Epithelial cell of esophagus (primary cell): ENCODE measurements at regions not wholly inside any gene's neighbourhood (a gene's known extent, or its start where the extent isn't known, plus 50 kb on each side); places are given as distances from the start of the nearest gene placed in this dataset.

Experiments used
- DNase-seq: peaks from one replicate; pipeline ENCODE4 v3.0.0; 2010; ENCODE audit warnings: low read depth
- H3K4me3 ChIP-seq: 2 replicates; pipeline ENCODE4 v1.5.1; 2011; ENCODE audit warnings: mild to moderate bottlenecking, low read length, control low read depth
- TF ChIP-seq, protein P1 (sequence below): IDR thresholded peaks from 2 replicates; pipeline ENCODE4 v1.5.1; 2011; ENCODE audit warnings: low read depth, mild to moderate bottlenecking, low read length, control low read depth, inconsistent platforms; ENCODE audit not compliant: insufficient read depth; ENCODE audit errors: missing control alignments

DNA sequence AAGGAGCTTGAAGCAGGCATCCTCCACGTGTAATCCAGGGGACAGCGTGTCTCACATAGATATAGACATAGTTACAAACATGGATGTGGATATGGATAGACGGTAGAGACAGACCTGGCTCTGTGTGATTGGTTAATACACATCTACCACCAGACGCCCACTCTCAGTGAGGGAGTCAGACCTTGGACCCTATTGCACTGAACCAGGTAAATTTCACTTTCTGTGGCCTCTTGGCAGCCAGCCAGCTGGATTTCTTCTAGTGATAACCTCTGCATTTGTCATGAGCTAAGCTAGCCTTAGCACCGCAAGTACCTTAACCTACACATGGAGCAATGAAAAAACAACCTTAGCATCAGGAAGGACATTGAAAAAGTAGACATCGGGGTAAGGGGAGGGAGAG, 79.2 kb upstream of the ACSL4 start:
- DNase-seq = no peak
- TF ChIP-seq, protein P1, sequence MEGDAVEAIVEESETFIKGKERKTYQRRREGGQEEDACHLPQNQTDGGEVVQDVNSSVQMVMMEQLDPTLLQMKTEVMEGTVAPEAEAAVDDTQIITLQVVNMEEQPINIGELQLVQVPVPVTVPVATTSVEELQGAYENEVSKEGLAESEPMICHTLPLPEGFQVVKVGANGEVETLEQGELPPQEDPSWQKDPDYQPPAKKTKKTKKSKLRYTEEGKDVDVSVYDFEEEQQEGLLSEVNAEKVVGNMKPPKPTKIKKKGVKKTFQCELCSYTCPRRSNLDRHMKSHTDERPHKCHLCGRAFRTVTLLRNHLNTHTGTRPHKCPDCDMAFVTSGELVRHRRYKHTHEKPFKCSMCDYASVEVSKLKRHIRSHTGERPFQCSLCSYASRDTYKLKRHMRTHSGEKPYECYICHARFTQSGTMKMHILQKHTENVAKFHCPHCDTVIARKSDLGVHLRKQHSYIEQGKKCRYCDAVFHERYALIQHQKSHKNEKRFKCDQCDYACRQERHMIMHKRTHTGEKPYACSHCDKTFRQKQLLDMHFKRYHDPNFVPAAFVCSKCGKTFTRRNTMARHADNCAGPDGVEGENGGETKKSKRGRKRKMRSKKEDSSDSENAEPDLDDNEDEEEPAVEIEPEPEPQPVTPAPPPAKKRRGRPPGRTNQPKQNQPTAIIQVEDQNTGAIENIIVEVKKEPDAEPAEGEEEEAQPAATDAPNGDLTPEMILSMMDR = no peak
- H3K4me3 ChIP-seq = no peak overlapping the region

DNA sequence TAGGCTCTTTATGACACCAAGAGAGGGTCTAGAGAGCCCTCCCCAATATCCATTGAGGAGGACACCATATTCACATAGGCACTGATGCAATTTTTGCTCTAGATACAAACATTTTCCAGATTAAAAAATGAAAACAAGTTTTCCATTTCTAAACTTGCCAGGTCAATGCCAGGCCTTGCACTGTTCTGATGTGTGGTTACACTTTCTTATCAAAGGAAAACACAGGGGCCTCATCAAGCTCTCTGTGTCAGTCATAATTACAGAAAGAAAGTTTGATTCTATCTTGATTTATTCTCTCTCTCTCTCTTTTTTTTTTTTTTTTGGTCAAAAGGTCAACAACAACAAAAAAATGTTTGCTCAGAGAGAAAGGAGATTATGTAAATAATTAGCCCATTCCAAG, 80.2 kb upstream of the ACSL4 start:
- DNase-seq = no peak
- H3K4me3 ChIP-seq = no peak overlapping the region
- TF ChIP-seq, protein P1 = no peak

DNA sequence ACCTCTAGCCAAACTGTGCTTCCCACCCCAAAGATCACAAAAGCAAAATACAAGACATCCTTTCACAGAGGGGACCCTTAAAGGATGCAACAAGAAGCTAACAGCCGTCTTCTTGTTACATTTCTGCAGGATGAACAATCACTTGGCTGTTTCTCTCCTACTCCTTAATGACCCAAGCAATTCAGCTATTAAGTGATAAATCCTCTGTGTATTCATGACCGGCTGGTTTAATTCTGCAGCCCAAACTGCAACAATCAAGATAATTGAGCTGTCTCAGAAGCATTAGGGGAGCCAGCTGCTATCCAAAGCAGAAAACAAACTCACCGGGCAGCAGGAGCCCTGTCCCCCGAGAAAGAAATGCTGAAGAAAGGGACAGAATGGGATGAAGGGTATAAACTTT, 85.9 kb upstream of the ACSL4 start:
- no peak for DNase-seq
- H3K4me3 ChIP-seq = no peak overlapping the region
- TF ChIP-seq, protein P1 = no peak

DNA sequence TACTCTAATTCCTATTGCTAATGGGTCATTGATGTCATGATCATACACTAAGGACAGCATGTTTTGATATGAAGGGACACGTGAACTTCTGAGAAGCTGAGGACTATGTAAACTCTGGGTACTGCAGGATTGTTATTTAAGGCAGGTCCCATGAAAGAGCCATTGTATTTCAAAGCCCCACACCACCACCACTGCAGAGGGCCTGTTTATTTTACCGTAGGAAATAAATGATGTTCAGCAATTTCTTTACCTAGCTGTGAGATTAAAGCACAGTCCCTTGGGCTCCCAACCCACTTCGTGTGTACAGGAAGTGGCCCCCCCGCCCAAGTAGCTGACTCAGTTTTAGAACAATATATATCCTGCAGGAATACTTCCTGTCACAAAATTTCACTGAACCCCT, 89.8 kb upstream of the ACSL4 start:
- H3K4me3 ChIP-seq = no peak overlapping the region
- TF ChIP-seq, protein P1 = no peak
- peak; percentile 20 for DNase-seq

DNA sequence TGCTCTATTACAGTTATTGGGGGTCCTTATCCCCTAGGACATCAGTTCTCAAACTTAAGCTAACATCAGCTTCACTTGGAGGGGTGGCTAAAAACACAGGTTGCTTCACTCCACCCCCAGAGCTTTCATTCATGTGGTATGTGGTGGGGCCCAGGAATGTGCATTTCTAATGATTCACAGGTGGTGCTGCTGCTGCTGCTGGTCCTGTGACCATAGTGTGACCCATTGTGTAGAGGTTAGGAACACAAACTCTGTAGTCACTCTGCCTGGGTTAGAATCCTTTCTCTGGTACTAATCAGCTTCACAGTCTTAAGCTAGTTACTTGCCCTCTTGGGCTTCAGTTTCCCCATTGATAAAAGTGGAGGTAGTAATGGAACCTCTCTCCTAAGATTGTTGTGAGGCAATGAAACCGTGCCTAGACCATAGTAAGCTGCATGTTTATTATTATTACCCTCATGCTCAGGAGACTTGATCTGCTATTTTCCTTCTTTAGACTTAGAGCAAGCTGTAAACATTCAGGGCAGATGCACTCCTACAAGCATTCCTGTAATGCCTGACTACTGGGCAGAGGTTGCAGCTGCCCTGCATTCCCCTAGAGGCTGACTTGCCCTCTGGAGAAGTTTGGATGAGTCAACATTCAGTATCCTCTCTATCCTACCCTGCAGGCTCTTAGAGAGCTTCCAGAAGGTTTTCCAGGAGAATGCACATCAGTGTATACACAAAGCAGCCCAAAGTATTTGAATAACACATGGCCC, 94.1 kb upstream of the ACSL4 start:
- DNase-seq = peak; percentile 51
- TF ChIP-seq, protein P1 = no peak
- no peak overlapping the region for H3K4me3 ChIP-seq

DNA sequence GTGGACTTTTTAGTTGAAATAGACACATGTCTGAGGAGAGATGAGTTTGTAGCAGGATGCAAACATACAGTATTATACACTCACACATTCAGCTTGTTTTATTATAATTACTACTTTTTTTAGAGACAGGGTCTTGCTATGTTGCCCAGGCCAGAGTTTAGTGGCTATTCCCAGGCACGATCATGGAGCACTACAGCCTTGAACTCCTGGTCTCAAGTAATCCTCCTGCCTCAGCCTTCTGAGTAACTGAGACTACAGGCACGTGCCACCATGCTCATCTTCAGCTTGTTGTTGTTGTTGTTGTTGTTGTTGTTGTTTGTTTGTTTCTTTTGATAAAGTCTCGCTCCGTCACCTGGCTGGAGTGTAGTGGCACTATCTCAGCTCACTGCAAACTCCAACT, 94.7 kb upstream of the ACSL4 start:
- DNase-seq = no peak
- H3K4me3 ChIP-seq = no peak overlapping the region
- TF ChIP-seq, protein P1 = no peak

DNA sequence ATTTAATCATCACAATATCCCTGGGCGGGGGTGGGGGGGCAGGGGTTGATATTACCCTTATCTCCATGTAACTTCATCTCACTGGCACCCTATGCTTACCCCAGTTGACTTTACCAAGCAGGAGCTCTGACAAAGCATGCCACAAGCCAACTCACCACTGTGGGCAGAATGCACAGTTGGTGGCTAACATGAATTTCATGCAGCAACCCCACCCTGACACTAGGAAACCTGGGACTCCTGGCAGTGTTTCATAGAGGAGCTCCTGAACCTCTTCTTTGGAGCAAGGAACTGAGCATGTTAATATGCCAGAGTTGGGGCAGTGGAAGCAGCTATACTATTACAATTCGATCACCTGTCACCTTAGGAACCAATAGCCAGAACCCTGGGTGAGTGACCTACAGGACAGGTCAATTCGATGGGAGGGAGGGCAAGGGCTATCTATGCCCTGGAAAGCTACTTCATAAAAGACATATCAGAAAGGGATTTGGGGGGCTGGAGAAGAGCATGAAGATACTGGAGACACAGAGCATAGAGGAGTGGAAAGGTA, 97.2 kb upstream of the ACSL4 start:
- TF ChIP-seq, protein P1 = no peak
- no peak for DNase-seq
- no peak overlapping the region for H3K4me3 ChIP-seq
